H1 (cell line): ENCODE measurements at regions not wholly inside any gene's neighbourhood (a gene's known extent, or its start where the extent isn't known, plus 50 kb on each side); places are given as distances from the start of the nearest gene placed in this dataset.

Source experiments
- BACH1 ChIP-seq: IDR thresholded peaks from 2 replicates; pipeline ENCODE4 v1.6.1; 2012; ENCODE audit warnings: low read length, improper control_type of control experiment
- EP300 ChIP-seq, 2 experiments: IDR thresholded peaks; 1 replicate in 1 of 2; 2 replicates in 1 of 2; pipeline ENCODE4 v1.6.1; 2011 to 2012; ENCODE audit warnings: low read depth in 2 of 2, low read length in 2 of 2, mild to moderate bottlenecking in 2 of 2, borderline replicate concordance in 1 of 2, inconsistent platforms in 1 of 2, moderate library complexity in 1 of 2
- EZH2 ChIP-seq: fragments of 200-600 bp; sonication (generic); IDR thresholded peaks from 2 replicates; pipeline ENCODE4 v1.7.1; 2012; ENCODE audit warnings: low read depth, mild to moderate bottlenecking, moderate library complexity, low read length, inconsistent platforms; ENCODE audit not compliant: severe bottlenecking
- GTF2F1 ChIP-seq: IDR thresholded peaks from 2 replicates; pipeline ENCODE4 v1.6.1; 2012; ENCODE audit warnings: low read depth, low read length, improper control_type of control experiment, borderline replicate concordance
- JUN ChIP-seq: IDR thresholded peaks from 2 replicates; pipeline ENCODE4 v1.6.1; 2011; ENCODE audit warnings: low read depth, mild to moderate bottlenecking, improper control_type of control experiment, low read length
- KDM1A ChIP-seq: fragments of 200-600, 300-600 bp; sonication (generic); IDR thresholded peaks from 2 replicates; pipeline ENCODE4 v1.7.1; 2016; ENCODE audit warnings: mild to moderate bottlenecking, low read length, borderline replicate concordance
- MAFK ChIP-seq: IDR thresholded peaks from 2 replicates; pipeline ENCODE4 v1.6.1; 2012; ENCODE audit warnings: low read depth, mild to moderate bottlenecking, improper control_type of control experiment, low read length
- POLR2A ChIP-seq, 2 experiments: IDR thresholded peaks; 1 replicate in 1 of 2; 2 replicates in 1 of 2; pipeline ENCODE4 v1.6.1; 2011; ENCODE audit warnings: low read depth in 2 of 2, low read length in 2 of 2, mild to moderate bottlenecking in 2 of 2; ENCODE audit errors: control extremely low read depth in 1 of 2
- RAD21 ChIP-seq, 2 experiments: IDR thresholded peaks in 1 of 2; conservative IDR thresholded peaks in 1 of 2; 2 replicates each; pipeline ENCODE4 v1.6.1; 2011; ENCODE audit warnings: low read depth in 2 of 2, low read length in 2 of 2, improper control_type of control experiment in 1 of 2, inconsistent platforms in 1 of 2, mild to moderate bottlenecking in 1 of 2, moderate library complexity in 1 of 2
- RFX5 ChIP-seq: IDR thresholded peaks from 2 replicates; pipeline ENCODE4 v1.6.1; 2011; ENCODE audit warnings: low read depth, low read length, improper control_type of control experiment, borderline replicate concordance
- SIN3A ChIP-seq, 2 experiments: IDR thresholded peaks in 1 of 2; conservative IDR thresholded peaks in 1 of 2; 2 replicates each; pipeline ENCODE4 v1.6.1; 2011 to 2012; ENCODE audit warnings: low read length in 2 of 2, improper control_type of control experiment in 1 of 2, low read depth in 1 of 2, mild to moderate bottlenecking in 1 of 2
- SP1 ChIP-seq: IDR thresholded peaks from 2 replicates; pipeline ENCODE4 v1.6.1; 2011; ENCODE audit warnings: low read depth, low read length
- TF ChIP-seq, protein P1 (sequence below), 3 experiments: IDR thresholded peaks; 1 replicate in 2 of 3; 2 replicates in 1 of 3; pipeline versions ENCODE4 v1.5.1 to v1.6.1; 2011; ENCODE audit warnings: low read length in 3 of 3, mild to moderate bottlenecking in 3 of 3, inconsistent platforms in 2 of 3, low read depth in 1 of 3, moderate library complexity in 1 of 3; ENCODE audit not compliant: insufficient read depth in 1 of 3; ENCODE audit errors: control extremely low read depth in 1 of 3

DNA sequence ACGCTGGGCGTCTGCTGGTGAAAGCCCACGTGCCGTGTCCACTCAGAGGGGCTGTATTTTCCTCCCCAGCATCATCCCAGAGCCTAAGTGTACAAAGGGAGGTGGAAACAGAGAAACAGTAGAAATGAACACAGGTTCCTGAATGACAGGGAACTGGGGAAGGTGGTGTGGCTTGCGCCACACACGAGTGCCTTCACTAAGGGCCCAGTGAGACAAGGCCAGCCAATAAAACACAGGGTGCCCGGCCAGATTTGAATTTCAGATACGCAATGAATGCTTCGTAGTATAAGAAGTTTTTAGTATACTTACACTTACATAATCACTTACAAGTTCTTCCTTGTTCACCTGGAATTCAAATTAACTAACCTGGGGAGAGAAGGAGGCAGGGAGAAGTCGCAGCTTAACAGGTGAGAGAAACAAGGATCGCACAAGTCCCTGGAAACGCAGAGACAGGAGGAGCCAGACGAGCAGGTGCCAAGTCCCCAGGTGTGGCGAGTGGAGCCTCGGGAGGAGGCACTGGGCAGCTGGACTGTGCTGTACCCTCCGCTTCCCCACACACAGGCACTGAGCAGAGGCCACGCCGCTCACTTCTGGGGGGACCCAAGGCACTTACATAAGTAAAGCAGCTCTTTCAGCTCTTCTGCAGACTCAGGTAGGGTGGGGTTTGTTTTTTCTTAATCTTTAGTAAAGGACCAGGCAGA, 105.2 kb upstream of the MGMT start:
- no peak for TF ChIP-seq SP1
- TF ChIP-seq SIN3A (conservative IDR thresholded peaks at IDR 0.05 in 1 of 2, IDR thresholded peaks at IDR 0.05 in 1 of 2; ENCODE audit: low read depth in 1 of 2, low read length in 2 of 2), result no peak
- TF ChIP-seq, protein P1, sequence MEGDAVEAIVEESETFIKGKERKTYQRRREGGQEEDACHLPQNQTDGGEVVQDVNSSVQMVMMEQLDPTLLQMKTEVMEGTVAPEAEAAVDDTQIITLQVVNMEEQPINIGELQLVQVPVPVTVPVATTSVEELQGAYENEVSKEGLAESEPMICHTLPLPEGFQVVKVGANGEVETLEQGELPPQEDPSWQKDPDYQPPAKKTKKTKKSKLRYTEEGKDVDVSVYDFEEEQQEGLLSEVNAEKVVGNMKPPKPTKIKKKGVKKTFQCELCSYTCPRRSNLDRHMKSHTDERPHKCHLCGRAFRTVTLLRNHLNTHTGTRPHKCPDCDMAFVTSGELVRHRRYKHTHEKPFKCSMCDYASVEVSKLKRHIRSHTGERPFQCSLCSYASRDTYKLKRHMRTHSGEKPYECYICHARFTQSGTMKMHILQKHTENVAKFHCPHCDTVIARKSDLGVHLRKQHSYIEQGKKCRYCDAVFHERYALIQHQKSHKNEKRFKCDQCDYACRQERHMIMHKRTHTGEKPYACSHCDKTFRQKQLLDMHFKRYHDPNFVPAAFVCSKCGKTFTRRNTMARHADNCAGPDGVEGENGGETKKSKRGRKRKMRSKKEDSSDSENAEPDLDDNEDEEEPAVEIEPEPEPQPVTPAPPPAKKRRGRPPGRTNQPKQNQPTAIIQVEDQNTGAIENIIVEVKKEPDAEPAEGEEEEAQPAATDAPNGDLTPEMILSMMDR (IDR thresholded peaks at IDR 0.05; ENCODE audit: control extremely low read depth in 1 of 3, insufficient read depth in 1 of 3, low read depth in 1 of 3, low read length in 3 of 3), result no peak
- TF ChIP-seq EZH2, result no peak
- no peak for TF ChIP-seq EP300 (IDR thresholded peaks at IDR 0.05; ENCODE audit: borderline replicate concordance in 1 of 2, low read depth in 2 of 2, low read length in 2 of 2)
- no peak for TF ChIP-seq GTF2F1
- TF ChIP-seq RAD21 (IDR thresholded peaks at IDR 0.05 in 1 of 2, conservative IDR thresholded peaks at IDR 0.05 in 1 of 2; ENCODE audit: low read depth in 2 of 2, low read length in 2 of 2), result no peak
- TF ChIP-seq POLR2A (IDR thresholded peaks at IDR 0.05; ENCODE audit: control extremely low read depth in 1 of 2, low read depth in 2 of 2, low read length in 2 of 2), result no peak
- TF ChIP-seq JUN, result no peak
- no peak for TF ChIP-seq KDM1A
- TF ChIP-seq MAFK, result no peak
- TF ChIP-seq BACH1, result no peak
- no peak for TF ChIP-seq RFX5
